Skin epidermis (tissue), 12 donors: ENCODE measurements at regions not wholly inside any gene's neighbourhood (a gene's known extent, or its start where the extent isn't known, plus 50 kb on each side); places are given as distances from the start of the nearest gene placed in this dataset.
"Not testable (repeated sequence)": the region's sequence is repeated elsewhere in the genome, so short reads cannot be mapped to it uniquely, and the experiment has no call there.

Experiments
- H3K27ac ChIP-seq, 21 experiments: fragments of 200-600 bp; sonication (generic) in 11 of 21; one replicate each; pipeline ENCODE4 v1.5.0; 2020; ENCODE audit warnings: mild to moderate bottlenecking in 3 of 21, inconsistent platforms in 2 of 21, moderate library complexity in 2 of 21
- H3K4me3 ChIP-seq, 7 experiments: fragments of 200-600 bp; sonication (generic) in 2 of 7; one replicate each; pipeline ENCODE4 v1.5.0; 2020; ENCODE audit warnings: inconsistent platforms in 2 of 7, mild to moderate bottlenecking in 2 of 7, moderate library complexity in 1 of 7

DNA sequence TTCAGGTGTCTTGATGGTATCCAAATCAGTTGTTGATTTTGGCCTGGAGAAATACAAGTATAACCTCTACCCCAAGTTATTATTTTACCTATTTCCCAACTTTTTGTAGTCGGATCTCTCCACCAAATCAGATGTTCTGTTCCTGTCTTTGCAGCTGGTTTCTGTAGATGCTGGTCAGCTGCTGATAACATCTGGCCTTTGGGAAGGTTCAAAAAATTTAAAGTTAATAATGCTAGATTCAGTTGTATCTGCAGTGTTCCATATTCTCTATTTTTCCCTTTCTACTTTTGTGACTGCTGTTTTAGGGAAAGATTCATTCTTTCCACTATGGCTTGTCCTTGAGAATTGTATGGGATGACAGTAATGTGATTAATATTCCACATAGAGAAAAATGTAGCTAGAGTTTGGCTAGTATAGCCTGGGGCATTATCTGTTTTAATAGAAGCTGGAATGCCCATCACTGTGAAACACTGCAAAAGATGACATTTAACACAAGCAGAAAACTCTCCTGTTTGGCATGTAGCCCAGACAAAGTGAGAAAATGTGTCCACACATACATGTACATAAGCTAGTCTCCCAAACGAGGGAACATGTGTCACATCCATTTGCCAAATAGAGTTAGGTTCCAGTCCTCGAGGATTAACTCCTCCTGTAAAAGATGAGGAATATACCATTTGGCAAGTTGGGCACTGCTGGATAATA, 99.2 kb downstream of the ZNF100 start:
- H3K27ac ChIP-seq, H3K4me3 ChIP-seq: not testable (repeated sequence)

DNA sequence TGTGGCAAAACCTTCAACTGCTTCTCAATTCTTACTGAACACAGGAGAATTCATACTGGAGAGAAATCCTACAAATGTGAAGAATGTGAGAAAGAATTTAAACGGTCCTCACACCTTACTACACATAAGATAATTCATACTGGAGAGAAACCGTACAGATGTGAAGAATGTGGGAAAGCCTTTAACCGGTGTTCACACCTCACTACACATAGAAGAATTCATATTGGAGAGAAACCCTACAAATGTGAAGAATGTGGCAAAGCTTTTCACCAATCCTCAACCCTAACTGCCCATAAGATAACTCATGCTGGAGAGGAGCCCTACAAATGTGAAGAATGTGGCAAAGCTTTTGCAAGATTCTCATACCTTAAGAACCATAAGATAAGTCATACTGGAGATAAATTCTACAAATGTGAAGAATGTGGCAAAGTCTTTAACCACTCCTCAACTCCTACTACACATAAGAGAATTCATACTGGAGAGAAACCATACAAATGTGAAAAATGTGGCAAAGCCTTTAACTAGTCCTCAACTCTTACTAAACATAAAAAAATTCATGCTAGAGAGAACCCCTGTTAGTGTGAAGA, 111.7 kb downstream of the ZNF100 start:
- Histone ChIP-seq H3K27ac (no peak overlapping the region), H3K4me3 (no peak overlapping the region)

DNA sequence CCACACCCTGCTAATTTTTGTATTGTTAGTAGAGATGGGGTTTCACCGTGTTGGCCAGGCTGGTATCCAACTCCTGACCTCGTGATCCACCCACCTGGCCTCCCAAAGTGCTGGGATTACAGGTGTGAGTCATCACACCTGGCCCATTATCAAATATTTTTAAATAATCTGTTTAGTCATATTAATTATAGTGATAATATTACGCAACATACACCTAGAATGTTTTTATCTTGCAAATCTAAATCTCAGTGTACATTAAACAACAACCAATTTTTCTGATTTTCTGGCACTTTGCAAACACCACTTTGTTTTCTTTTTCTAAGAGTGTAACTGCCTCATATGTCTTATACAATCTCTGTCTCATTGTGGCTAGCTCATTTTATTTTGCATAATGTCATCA, 115.9 kb downstream of the ZNF100 start:
- not testable (repeated sequence) for H3K27ac ChIP-seq, H3K4me3 ChIP-seq

DNA sequence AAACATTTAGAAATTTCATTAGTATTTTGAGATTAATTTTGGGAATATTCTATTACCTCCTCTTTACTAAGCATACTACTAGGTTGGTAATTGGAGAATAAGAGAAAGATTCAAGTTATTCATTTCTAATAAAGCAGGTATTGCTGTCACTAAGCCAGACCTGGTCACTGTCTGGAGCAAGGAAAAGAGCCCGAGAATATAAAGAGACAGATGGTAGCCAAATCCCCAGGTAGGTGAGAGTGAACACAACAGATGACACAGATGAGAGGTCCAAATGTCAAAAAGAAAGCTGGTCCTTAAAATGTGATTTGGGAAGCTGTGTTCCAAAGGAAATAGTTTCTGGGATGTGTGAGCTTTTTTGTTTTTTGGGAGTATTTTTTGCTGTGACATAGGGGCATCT, 128.6 kb downstream of the ZNF100 start:
- Histone ChIP-seq H3K27ac (no peak overlapping the region), H3K4me3 (no peak overlapping the region)

DNA sequence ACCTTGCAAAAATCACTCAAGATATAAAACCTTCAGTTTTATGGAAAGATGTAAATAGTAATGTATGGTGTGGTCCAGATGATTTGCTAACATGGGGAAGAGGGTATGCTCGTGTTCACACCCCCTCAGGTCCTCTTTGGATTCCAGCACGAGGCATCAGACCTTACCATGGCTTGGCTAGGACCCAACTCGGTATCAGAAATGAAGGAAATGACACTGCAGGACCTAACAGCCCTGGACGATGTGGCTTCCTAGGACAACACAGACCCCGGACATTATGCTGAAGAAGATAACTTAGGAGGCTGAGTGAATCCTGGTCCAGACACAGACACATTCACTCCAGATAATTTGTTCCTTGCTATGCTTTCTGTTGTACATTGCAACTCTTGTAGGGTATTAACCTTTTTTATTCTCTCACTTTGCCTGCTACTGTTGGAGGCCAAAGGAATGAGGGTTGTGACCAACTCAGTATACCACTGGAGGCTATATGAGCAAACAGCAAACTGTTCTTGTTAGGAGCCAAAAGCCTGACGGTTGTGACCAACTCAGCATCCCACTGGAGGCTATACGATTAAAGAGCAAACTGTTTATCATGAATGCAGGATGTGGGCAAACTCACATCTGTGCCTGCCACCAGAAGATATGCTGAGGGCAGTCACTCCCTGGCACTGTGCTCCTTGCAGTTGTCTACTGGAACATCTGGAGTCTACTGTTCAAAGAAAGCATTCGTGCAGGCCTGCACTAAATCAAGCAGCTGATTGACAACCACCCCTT, 121.7 kb downstream of the ZNF429 start:
- Histone ChIP-seq H3K27ac (no peak overlapping the region), H3K4me3 (no peak overlapping the region)

DNA sequence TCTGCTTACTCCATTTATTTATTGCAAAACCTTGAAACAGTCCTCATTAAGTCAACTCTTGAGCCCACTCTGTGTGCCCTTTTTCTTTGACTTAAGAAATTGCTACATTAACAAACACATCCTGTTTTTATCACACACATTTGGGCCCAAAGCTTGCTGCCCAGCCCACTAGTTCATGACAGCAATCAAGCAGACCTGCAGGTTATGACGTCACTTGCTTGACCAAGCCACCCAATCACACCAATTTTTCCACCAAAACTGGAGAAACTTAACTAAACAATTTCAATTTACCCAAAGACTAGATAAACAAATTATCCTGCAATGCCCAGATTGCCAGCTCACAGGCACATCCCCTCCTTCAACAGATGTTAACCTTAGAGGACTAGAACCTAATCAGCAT, 120.7 kb downstream of the ZNF429 start:
- Histone ChIP-seq H3K4me3 (no peak overlapping the region), H3K27ac (no peak overlapping the region)

DNA sequence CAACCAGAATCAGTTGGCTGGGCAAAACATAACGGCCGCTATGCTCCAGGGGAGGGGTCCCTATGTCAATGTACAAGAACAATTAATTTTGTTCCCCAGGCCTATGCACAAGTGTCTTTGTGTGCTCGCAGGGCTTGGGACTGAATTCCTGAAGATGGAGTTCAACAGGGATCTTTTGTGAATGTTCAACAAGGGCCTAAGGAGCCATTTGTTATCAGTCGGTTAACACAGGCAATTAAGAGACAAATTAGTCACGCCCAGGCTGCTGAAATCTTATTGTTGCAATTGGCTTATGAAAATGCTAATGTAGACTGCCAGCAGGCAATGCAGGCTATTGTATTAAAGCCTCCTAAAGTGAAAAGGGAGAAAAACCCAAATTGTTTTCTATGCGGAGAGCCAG, 117.5 kb downstream of the ZNF429 start:
- no peak overlapping the region for H3K27ac ChIP-seq
- H3K4me3 ChIP-seq, result no peak overlapping the region

DNA sequence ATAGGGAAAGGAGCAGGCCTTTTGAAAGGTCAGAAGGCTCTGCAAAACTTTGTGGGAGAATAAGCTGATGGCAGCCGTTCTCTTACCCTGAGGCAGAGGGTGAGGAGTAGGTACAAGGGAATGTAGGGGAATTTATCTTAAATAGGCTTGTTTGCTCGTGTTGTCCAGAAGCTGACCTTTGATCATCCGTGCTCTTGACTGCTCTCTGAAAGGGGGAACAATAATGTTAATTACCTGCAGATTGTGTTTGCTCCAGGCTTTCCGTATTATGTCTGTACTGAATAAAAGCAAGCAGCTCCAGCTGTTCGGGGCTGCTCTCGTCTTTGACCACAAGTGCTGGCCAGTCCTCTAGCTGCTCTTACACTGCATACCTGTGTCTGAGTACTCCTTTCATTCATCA, 116.3 kb downstream of the ZNF429 start:
- Histone ChIP-seq H3K27ac (no peak overlapping the region), H3K4me3 (no peak overlapping the region)

DNA sequence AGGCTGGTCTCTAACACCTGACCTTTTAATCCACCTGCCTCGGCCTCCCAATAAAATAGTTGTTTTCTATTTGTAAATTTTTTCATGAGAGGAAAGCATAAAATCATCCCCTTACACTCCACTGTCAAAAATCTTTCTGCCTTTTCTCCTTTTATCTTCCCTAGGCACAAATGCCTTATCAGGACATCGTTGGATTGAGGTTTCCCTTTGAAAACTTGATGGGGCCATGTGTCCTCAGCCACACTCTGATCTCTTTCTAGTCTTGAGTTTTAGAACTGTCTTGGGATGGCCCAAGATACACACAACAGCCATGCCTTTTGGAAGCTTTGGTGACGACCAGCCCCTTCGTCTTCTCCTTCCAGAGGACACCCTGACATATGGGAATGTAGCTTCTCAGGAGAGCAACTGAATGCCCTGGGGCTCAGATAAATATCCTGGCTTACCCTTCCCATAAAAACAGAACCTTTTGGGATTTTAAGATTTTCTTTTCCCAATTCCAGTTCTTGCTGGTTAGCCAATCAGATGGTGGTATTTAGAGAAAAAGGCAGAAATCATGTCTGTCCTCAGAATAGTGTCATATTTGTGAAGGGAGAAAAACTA, 112.4 kb downstream of the ZNF429 start:
- Histone ChIP-seq H3K27ac (no peak overlapping the region), H3K4me3 (no peak overlapping the region)

DNA sequence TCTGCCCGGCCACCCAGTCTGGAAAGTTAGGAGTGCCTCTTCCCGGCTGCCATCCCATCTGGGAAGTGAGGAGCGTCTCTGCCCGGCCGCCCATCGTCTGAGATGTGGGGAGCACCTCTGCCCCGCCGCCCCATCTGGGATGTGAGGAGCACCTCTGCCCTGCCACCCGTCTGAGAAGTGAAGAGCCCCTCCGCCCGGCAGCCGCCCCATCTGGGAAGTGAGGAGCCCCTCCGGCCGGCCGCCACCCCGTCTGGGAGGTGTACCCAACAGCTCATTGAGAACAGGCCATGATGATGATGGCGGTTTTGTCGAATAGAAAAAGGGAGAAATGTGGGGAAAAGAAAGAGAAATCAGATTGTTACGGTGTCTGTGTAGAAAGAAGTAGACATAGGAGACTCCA, 109.4 kb downstream of the ZNF429 start:
- H3K4me3 ChIP-seq, H3K27ac ChIP-seq: not testable (repeated sequence)

DNA sequence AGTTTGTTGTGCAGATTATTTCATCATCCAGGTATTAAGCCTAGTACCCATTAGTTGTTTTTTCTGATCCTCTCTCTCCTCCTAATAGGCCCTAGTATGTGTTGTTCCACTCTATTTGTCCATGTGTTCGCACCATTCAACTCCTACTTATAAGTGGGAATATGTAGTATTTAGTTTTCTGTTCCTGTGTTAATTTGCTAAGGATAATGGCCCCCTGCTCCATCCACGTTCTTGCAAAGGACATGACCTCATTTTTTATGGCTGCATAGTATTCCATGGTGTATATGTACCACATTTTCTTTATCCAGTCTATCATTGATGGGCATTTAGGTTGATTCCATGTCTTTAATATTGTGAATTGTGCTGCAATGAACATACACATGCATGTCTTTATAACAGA, 107.8 kb downstream of the ZNF429 start:
- H3K27ac ChIP-seq, H3K4me3 ChIP-seq: not testable (repeated sequence)

DNA sequence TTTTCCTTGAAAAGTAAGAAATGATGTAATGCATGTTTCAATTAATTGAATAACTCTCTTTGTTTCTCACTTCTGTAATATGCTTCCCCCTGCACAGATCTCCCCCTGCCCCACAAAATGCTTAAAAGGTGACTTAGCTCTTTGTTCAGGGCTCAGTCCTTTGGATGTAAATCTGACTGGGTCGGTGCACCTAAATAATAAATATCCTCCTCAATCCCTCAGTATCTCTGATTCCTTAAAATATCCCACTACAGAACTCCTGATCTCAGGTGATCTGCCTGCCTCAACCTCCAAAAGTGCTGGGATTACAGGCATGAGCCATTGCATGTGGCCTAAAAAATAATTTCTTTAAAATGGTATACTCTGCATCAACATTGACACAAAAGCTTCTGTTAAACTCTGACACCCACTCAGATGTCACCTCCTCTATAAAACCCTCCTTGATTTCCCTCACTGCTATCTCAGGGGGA, 107.0 kb downstream of the ZNF429 start:
- Histone ChIP-seq H3K27ac (no peak overlapping the region), H3K4me3 (no peak overlapping the region)

DNA sequence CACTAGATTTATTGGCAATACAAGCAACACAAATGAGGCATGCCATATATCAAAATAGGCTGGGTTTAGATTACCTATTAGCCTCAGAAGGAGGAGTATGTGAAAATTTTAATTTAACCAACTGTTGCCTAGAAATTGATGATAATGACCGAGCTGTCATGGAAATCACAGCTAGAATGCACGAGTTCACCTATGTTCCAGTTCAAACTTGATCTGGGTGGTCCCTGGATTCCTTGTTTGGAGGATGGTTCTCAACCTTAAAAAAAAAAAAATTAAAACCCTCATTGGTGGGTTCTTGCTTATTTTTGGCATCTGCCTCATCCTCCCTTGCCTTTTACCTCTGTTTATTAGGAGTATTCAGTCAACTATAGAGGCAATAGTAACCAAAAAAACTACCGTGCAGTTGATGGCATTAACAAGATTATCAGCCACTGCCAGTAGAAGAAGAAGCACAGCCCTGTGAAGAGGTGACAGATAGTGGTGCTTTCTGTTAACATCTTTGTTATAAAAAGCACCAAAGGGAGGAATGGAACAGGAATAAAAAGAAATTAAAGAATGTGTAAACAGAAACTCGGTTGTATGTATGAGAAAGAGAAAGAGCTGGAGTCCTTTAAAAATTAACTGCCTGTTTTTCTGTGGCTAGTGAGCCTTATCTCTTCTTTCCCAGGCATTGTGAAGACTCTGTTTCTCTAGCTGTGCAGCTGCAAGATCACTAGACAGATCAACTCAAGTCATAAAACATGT, 106.4 kb downstream of the ZNF429 start:
- H3K4me3 ChIP-seq, result no peak overlapping the region
- no peak overlapping the region for H3K27ac ChIP-seq

DNA sequence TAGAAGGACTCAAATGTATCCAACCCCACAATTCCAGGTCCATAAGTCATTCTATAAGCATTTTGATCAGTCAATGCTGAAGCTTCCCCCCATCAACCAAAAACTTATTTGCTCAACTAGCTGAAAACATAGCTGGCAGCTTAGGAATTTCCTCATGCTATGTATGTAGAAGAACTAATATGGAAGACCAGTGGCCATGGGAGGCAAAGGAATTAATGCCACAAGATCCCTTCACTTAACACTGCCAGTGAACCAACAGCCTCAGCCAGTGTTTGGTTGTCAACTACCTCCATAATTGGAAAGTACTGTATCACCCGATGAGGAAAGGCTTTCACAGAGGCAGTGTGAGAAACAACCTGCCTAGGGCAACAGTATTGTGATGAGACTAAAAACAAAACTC, 105.4 kb downstream of the ZNF429 start:
- H3K27ac ChIP-seq, result no peak overlapping the region
- H3K4me3 ChIP-seq, result no peak overlapping the region

DNA sequence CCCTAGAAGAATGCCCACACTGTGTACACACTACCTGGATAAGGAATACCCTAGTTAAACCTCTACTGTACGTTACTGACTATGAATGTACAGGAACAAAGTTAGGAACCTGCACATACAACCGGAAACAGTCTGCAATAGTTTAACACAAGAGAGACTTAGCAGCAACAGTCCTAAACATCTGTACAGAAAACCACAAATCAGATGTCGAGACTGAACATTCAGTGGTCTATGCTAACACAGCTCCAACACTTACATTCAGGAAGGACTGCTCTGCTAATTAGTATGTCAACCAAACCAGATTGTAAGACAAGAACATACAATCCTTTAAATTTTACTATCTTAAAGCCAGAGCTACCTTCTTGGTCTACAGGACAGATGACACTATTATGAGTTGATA, 104.9 kb downstream of the ZNF429 start:
- no peak overlapping the region for H3K4me3 ChIP-seq
- no peak overlapping the region for H3K27ac ChIP-seq

DNA sequence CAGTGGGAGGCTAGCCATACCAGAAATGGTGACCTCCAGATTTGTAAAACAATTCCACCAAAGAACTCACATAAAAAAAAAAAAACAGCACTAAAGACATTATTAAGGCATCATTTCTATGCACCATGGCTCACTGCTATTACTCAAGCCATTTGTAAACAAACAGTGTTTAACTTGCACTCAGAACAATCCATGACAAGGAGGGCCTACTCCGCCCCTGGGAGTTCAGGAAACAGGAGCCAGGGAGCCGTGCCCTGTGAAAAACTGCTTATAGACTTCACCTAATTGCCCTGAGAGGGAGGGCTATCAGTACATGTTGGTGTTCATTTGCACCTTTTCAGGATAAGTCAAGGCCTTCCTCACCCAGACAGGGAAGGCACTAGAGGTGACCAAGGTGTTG, 103.2 kb downstream of the ZNF429 start:
- H3K4me3 ChIP-seq, result no peak overlapping the region
- H3K27ac ChIP-seq, result no peak overlapping the region

DNA sequence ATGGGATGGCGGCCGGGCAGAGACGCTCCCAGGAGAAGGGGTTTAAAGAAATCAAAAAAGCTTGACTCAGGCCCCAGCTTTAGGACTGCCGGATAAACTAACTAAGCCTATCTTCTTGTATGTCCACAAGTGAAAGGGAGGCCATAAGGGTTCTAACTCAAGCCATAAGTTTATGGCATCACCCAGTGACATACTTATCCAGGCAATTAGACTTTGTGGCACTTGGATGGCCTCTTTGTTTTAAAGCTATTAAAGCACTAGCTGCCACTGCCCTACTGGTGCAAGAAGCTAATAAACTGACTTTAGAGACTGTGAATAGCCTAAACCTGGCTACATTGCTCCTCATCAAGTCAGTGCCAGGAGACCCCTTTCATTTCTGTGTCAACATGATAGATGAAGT, 102.0 kb downstream of the ZNF429 start:
- Histone ChIP-seq H3K4me3 (no peak overlapping the region), H3K27ac (no peak overlapping the region)

DNA sequence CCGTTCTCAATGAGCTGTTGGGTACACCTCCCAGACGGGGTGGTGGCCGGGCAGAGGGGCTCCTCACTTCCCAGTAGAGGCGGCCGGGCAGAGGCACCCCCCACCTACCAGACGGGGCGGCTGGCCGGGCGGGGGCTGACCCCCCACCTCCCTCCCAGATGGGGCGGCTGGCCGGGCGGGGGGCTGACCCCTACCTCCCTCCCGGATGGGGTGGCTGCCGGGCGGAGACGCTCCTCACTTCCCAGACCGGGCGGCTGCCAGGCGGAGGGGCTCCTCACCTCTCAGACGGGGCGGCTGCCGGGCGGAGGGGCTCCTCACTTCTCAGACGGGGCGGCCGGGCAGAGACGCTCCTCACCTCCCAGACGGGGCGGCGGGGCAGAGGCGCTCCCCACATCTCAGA, 101.6 kb downstream of the ZNF429 start:
- not testable (repeated sequence) for H3K4me3 ChIP-seq, H3K27ac ChIP-seq

DNA sequence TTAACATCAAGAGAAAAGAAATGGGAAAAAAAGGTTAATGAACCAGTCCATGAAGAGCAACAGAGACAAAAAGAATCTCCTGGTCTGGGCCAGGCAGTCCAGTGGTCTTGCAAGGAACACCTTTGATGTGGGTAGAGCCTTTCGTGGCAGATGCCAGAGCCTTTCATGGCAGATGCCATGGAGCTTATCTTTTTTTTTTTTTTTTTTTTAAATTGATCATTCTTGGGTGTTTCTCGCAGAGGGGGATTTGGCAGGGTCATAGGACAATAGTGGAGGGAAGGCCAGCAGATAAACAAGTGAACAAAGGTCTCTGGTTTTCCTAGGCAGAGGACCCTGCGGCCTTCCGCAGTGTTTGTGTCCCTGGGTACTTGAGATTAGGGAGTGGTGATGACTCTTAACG, 100.9 kb downstream of the ZNF429 start:
- H3K4me3 ChIP-seq, H3K27ac ChIP-seq: not testable (repeated sequence)

DNA sequence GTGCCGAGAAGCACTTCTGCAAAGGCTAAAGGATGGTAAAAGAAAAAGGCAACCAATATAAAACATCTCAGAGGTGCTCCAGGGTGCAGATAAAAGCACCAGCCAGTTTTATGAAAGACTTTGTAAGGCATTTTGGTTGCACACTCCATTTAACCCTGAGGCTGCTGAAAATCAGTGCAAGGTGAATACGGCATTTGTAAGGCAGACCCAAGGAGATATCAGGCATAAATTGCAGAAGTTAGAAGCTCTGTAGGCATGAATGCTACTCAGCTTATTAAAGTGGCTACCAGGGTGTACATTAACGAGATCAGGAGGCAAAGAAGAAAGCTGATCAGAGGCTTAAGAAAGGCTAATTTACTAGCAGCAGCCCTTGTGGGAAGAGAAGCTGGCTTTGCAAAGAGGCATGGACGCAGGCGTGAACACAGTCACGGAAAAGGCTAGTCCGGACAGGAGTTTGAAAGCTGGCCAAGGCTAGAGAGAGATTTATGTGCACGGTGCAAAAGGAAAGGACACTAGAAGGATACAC, 99.6 kb downstream of the ZNF429 start:
- Histone ChIP-seq H3K4me3 (peak overlapping the region; percentile 23 to 42 (median 32)), H3K27ac (peak overlapping the region in 17 of 21 experiments; percentile 51 to 85 (median 77))
